ENCODE measurements at regions not wholly inside any gene's neighbourhood (a gene's known extent, or its start where the extent isn't known, plus 50 kb on each side); places are given as distances from the start of the nearest gene placed in this dataset.

GRCh38 chr13:87129602-87130300, 541.4 kb upstream of the SLITRK5 start:
- H3K4me3 ChIP-seq (ENCODE audit: low read depth, low read length) = no peak overlapping the region
- no peak for TF ChIP-seq CTCF (IDR thresholded peaks at IDR 0.05; ENCODE audit: insufficient read depth, low read depth, low read length, missing control alignments)
- DNase-seq (ENCODE audit: low read depth) = no peak

- H3K4me3 ChIP-seq (ENCODE audit: low read depth, low read length) = no peak overlapping the region
- no peak for DNase-seq (ENCODE audit: low read depth)
- no peak for TF ChIP-seq CTCF (IDR thresholded peaks at IDR 0.05; ENCODE audit: insufficient read depth, low read depth, low read length, missing control alignments)
These were observed 540.7 kb upstream of the SLITRK5 start for GRCh38 chr13:87130423-87130822.

- no peak for TF ChIP-seq CTCF (IDR thresholded peaks at IDR 0.05; ENCODE audit: insufficient read depth, low read depth, low read length, missing control alignments)
- no peak for DNase-seq (ENCODE audit: low read depth)
- no peak overlapping the region for H3K4me3 ChIP-seq (ENCODE audit: low read depth, low read length)
These were observed 539.6 kb upstream of the SLITRK5 start for GRCh38 chr13:87131611-87132010.

- no peak for DNase-seq (ENCODE audit: low read depth)
- no peak for TF ChIP-seq CTCF (IDR thresholded peaks at IDR 0.05; ENCODE audit: insufficient read depth, low read depth, low read length, missing control alignments)
- H3K4me3 ChIP-seq (ENCODE audit: low read depth, low read length) = no peak overlapping the region
These were observed 532.3 kb upstream of the SLITRK5 start for GRCh38 chr13:87138866-87139265.

GRCh38 chr13:87147076-87147475, 524.1 kb upstream of the SLITRK5 start:
- TF ChIP-seq CTCF (IDR thresholded peaks at IDR 0.05; ENCODE audit: insufficient read depth, low read depth, low read length, missing control alignments) = no peak
- H3K4me3 ChIP-seq (ENCODE audit: low read depth, low read length) = no peak overlapping the region
- no peak for DNase-seq (ENCODE audit: low read depth)

GRCh38 chr13:87153371-87153770, 517.8 kb upstream of the SLITRK5 start:
- DNase-seq (ENCODE audit: low read depth) = no peak
- TF ChIP-seq CTCF (IDR thresholded peaks at IDR 0.05; ENCODE audit: insufficient read depth, low read depth, low read length, missing control alignments) = no peak
- no peak overlapping the region for H3K4me3 ChIP-seq (ENCODE audit: low read depth, low read length)

- H3K4me3 ChIP-seq (ENCODE audit: low read depth, low read length) = no peak overlapping the region
- DNase-seq (ENCODE audit: low read depth) = no peak
- no peak for TF ChIP-seq CTCF (IDR thresholded peaks at IDR 0.05; ENCODE audit: insufficient read depth, low read depth, low read length, missing control alignments)
These were observed 504.8 kb upstream of the SLITRK5 start for GRCh38 chr13:87166348-87166747.

All from GM12865 (cell line).